ENCODE measurements at regions not wholly inside any gene's neighbourhood (a gene's known extent, or its start where the extent isn't known, plus 50 kb on each side); places are given as distances from the start of the nearest gene placed in this dataset.

GRCh38 chr2:144896341-144896740 lies 376.4 kb upstream of the ZEB2 start:
- BruUV-seq (replicated peaks): no TSS peak

GRCh38 chr2:144894612-144895599 lies 375.0 kb upstream of the ZEB2 start:
- no peaks in the 10 kb centered on the region for H3K4me1 ChIP-seq (ENCODE audit: control insufficient read depth, insufficient read depth, low read length)
- H3K4me3 ChIP-seq (ENCODE audit: low read depth in 2 of 2, low read length in 2 of 2): no peak overlapping the region
- no peaks in the 10 kb centered on the region for H3K36me3 ChIP-seq (ENCODE audit: control insufficient read depth, insufficient read depth, low read length)
- H3K9me3 ChIP-seq (ENCODE audit: control insufficient read depth, insufficient read depth, low read depth, low read length): no peaks in the 10 kb centered on the region
- intact Hi-C loops (cut with micrococcal nuclease; ENCODE audit: unreplicated experiment): no loop called here
- BruUV-seq (replicated peaks): no TSS peak
- no peak overlapping the region for H3K27ac ChIP-seq (ENCODE audit: low read length)
- no peak for DNase-seq (ENCODE audit: low read depth, low spot score)
- no peak for ATAC-seq
- ChIA-PET POLR2A (no interaction called here), CTCF (no interaction called here)
- H3K27me3 ChIP-seq (ENCODE audit: control insufficient read depth, insufficient read depth, low read length): no peaks in the 10 kb centered on the region
- in situ Hi-C loops (cut with HindIII; ENCODE audit: low pct_unique_long_range_greater_than_20kb, low sequenced_read_pairs): no loop called here
- no peak for TF ChIP-seq TCF7L2 (IDR thresholded peaks at IDR 0.05; ENCODE audit: low read depth, low read length)
- no peak for TF ChIP-seq POLR2AphosphoS5 (IDR thresholded peaks at IDR 0.05; ENCODE audit: low read depth, low read length)
- TF ChIP-seq CTCF (IDR thresholded peaks at IDR 0.05): no peak
- no peak for TF ChIP-seq REST (IDR thresholded peaks at IDR 0.05; ENCODE audit: insufficient read depth in 1 of 2, low read depth in 2 of 2, low read length in 1 of 2)

More at GRCh38 chr2:144896341-144896740, 376.4 kb upstream of the ZEB2 start:
- no peak overlapping the region for H3K4me3 ChIP-seq (ENCODE audit: low read depth in 2 of 2, low read length in 2 of 2)
- in situ Hi-C loops (cut with HindIII; ENCODE audit: low pct_unique_long_range_greater_than_20kb, low sequenced_read_pairs): no loop called here
- H3K36me3 ChIP-seq (ENCODE audit: control insufficient read depth, insufficient read depth, low read length): no peaks in the 10 kb centered on the region
- H3K27ac ChIP-seq (ENCODE audit: low read length): no peak overlapping the region
- POLR2A ChIA-PET: no interaction called here
- no peak for TF ChIP-seq REST (IDR thresholded peaks at IDR 0.05; ENCODE audit: insufficient read depth in 1 of 2, low read depth in 2 of 2, low read length in 1 of 2)
- no peak for TF ChIP-seq CTCF (IDR thresholded peaks at IDR 0.05)
- no peak for TF ChIP-seq POLR2AphosphoS5 (IDR thresholded peaks at IDR 0.05; ENCODE audit: low read depth, low read length)
- TF ChIP-seq TCF7L2 (IDR thresholded peaks at IDR 0.05; ENCODE audit: low read depth, low read length): no peak
- TF ChIP-seq SIN3A (IDR thresholded peaks at IDR 0.05; ENCODE audit: borderline replicate concordance, insufficient read depth, low read depth, low read length): no peak
- no peaks in the 10 kb centered on the region for H3K27me3 ChIP-seq (ENCODE audit: control insufficient read depth, insufficient read depth, low read length)
- intact Hi-C loops (cut with micrococcal nuclease; ENCODE audit: unreplicated experiment): no loop called here
- H3K9me3 ChIP-seq (ENCODE audit: control insufficient read depth, insufficient read depth, low read depth, low read length): no peaks in the 10 kb centered on the region
- ATAC-seq (no peak), DNase-seq (ENCODE audit: low read depth, low spot score) (no peak)
- CTCF ChIA-PET: no interaction called here
- no peaks in the 10 kb centered on the region for H3K4me1 ChIP-seq (ENCODE audit: control insufficient read depth, insufficient read depth, low read length)
